Neural progenitor cell (in vitro differentiated cells): ENCODE measurements at regions not wholly inside any gene's neighbourhood (a gene's known extent, or its start where the extent isn't known, plus 50 kb on each side); places are given as distances from the start of the nearest gene placed in this dataset.

Experiments
- DNase-seq: peaks from one replicate; pipeline ENCODE4 v3.0.0-alpha.2; 2016; ENCODE audit warnings: low spot score
- H2AFZ ChIP-seq: fragments of 200-600 bp; sonication (generic); replicated peaks from 2 replicates; pipeline ENCODE4 v1.6.1; 2016; ENCODE audit warnings: antibody characterized with exemption
- H3F3A ChIP-seq: fragments of 200-600 bp; sonication (generic); 2 replicates; pipeline ENCODE4 v1.6.1; 2016; ENCODE audit warnings: antibody characterized with exemption, low read depth
- H3K27ac ChIP-seq: fragments of 200-600 bp; sonication (generic); 2 replicates; pipeline ENCODE4 v1.5.1; 2016; ENCODE audit warnings: mild to moderate bottlenecking
- H3K27me3 ChIP-seq: fragments of 200-600 bp; sonication (generic); 2 replicates; pipeline ENCODE4 v1.6.1; 2016; ENCODE audit warnings: mild to moderate bottlenecking, moderate library complexity
- H3K36me3 ChIP-seq: fragments of 200-600 bp; sonication (generic); 2 replicates; pipeline ENCODE4 v1.5.1; 2016
- H3K4me1 ChIP-seq: fragments of 200-600 bp; sonication (generic); 2 replicates; pipeline ENCODE4 v1.6.1; 2016; ENCODE audit warnings: mixed run types
- H3K4me2 ChIP-seq: fragments of 200-600 bp; sonication (generic); 2 replicates; pipeline ENCODE4 v1.6.1; 2016
- H3K4me3 ChIP-seq: fragments of 200-600 bp; sonication (generic); 2 replicates; pipeline ENCODE4 v1.5.1; 2016
- H3K79me2 ChIP-seq: fragments of 200-600 bp; sonication (generic); 2 replicates; pipeline ENCODE4 v1.6.1; 2016; ENCODE audit warnings: low read depth
- H3K9ac ChIP-seq: fragments of 200-600 bp; sonication (generic); 2 replicates; pipeline ENCODE4 v1.6.1; 2016
- H3K9me3 ChIP-seq: fragments of 200-600 bp; sonication (generic); 2 replicates; pipeline ENCODE4 v1.5.1; 2016; ENCODE audit warnings: low read depth
- H4K20me1 ChIP-seq: fragments of 200-600 bp; sonication (generic); 2 replicates; pipeline ENCODE4 v1.6.1; 2016; ENCODE audit warnings: low read depth
- H3K27ac Mint-ChIP-seq: 3 replicates; pipeline ENCODE4 v1.8.0; 2021; ENCODE audit warnings: mixed read lengths
- H3K27me3 Mint-ChIP-seq: 2 replicates; pipeline ENCODE4 v1.8.0; 2022; ENCODE audit warnings: low read depth, mild to moderate bottlenecking, inconsistent platforms, moderate library complexity, mixed read lengths; ENCODE audit not compliant: insufficient read depth
- H3K36me3 Mint-ChIP-seq: 3 replicates; pipeline ENCODE4 v1.8.0; 2021; ENCODE audit warnings: mixed read lengths
- H3K4me1 Mint-ChIP-seq: 3 replicates; pipeline ENCODE4 v1.8.0; 2021; ENCODE audit warnings: mixed read lengths
- H3K4me3 Mint-ChIP-seq: 3 replicates; pipeline ENCODE4 v1.8.0; 2021; ENCODE audit warnings: mild to moderate bottlenecking, moderate library complexity, mixed read lengths
- H3K9me3 Mint-ChIP-seq: 3 replicates; pipeline ENCODE4 v1.8.0; 2020; ENCODE audit warnings: mixed read lengths
- CTCF ChIP-seq: fragments of 200-600 bp; sonication (generic); IDR thresholded peaks from 2 replicates; pipeline ENCODE4 v1.5.1; 2017; ENCODE audit warnings: antibody characterized with exemption, mild to moderate bottlenecking
- EZH2 ChIP-seq: fragments of 200-600 bp; sonication (generic); IDR thresholded peaks from 2 replicates; pipeline ENCODE4 v1.6.1; 2017; ENCODE audit warnings: antibody characterized with exemption, mild to moderate bottlenecking, moderate library complexity
- EZH2phosphoT487 ChIP-seq: fragments of 200-600 bp; sonication (generic); IDR thresholded peaks from 2 replicates; pipeline ENCODE4 v1.6.1; 2017; ENCODE audit warnings: antibody characterized with exemption

- H2AFZ ChIP-seq, result no peak overlapping the region
- Mint-ChIP-seq H3K4me1 (peaks cover 13% of the 10 kb centered on the region), H3K4me3 (no peak overlapping the region), H3K27me3 (peaks cover 5% of the 10 kb centered on the region), H3K9me3 (peaks cover 17% of the 10 kb centered on the region), H3K36me3 (no peaks in the 10 kb centered on the region), H3K27ac (no peak overlapping the region)
- no peak overlapping the region for H3K9ac ChIP-seq
- no peaks in the 10 kb centered on the region for H3K79me2 ChIP-seq
- no peaks in the 10 kb centered on the region for H4K20me1 ChIP-seq
- no peaks in the 10 kb centered on the region for H3K4me1 ChIP-seq
- no peak for TF ChIP-seq EZH2phosphoT487
- no peak for TF ChIP-seq EZH2
- no peak for TF ChIP-seq CTCF
- H3K27ac ChIP-seq, result no peak overlapping the region
- H3K27me3 ChIP-seq, result no peaks in the 10 kb centered on the region
- no peak overlapping the region for H3K4me2 ChIP-seq
- no peak overlapping the region for H3K4me3 ChIP-seq
- no peaks in the 10 kb centered on the region for H3K9me3 ChIP-seq
- DNase-seq, result no peak
- H3F3A ChIP-seq, result no peaks in the 10 kb centered on the region
- H3K36me3 ChIP-seq, result no peaks in the 10 kb centered on the region
Measured at GRCh38 chr14:95391331-95391730, 71.6 kb upstream of the CLMN start.

GRCh38 chr14:95389471-95390011 lies 69.8 kb upstream of the CLMN start:
- no peaks in the 10 kb centered on the region for H3K4me1 ChIP-seq
- no peak for TF ChIP-seq CTCF
- TF ChIP-seq EZH2phosphoT487, result no peak
- no peak for TF ChIP-seq EZH2
- no peak overlapping the region for H3K4me3 ChIP-seq
- Mint-ChIP-seq H3K27me3 (peaks cover 5% of the 10 kb centered on the region), H3K4me3 (no peak overlapping the region), H3K9me3 (peaks cover 21% of the 10 kb centered on the region), H3K36me3 (no peaks in the 10 kb centered on the region), H3K27ac (no peak overlapping the region), H3K4me1 (peaks cover 17% of the 10 kb centered on the region)
- H4K20me1 ChIP-seq, result no peaks in the 10 kb centered on the region
- H3K27me3 ChIP-seq, result no peaks in the 10 kb centered on the region
- no peaks in the 10 kb centered on the region for H3K36me3 ChIP-seq
- no peaks in the 10 kb centered on the region for H3F3A ChIP-seq
- H2AFZ ChIP-seq, result no peak overlapping the region
- H3K9ac ChIP-seq, result no peak overlapping the region
- no peaks in the 10 kb centered on the region for H3K79me2 ChIP-seq
- no peaks in the 10 kb centered on the region for H3K9me3 ChIP-seq
- no peak overlapping the region for H3K27ac ChIP-seq
- H3K4me2 ChIP-seq, result no peak overlapping the region
- no peak for DNase-seq

- Histone ChIP-seq H3K27me3 (no peaks in the 10 kb centered on the region), H3K36me3 (no peaks in the 10 kb centered on the region)
- no peak overlapping the region for H3K4me3 Mint-ChIP-seq
Measured at GRCh38 chr14:95388699-95389098, 69.0 kb upstream of the CLMN start.

More at GRCh38 chr14:95388699-95389098, 69.0 kb upstream of the CLMN start:
- Histone ChIP-seq H3K27ac (no peak overlapping the region), H3K79me2 (no peaks in the 10 kb centered on the region), H3F3A (no peaks in the 10 kb centered on the region), H3K4me1 (no peaks in the 10 kb centered on the region), H2AFZ (no peak overlapping the region), H3K9me3 (no peaks in the 10 kb centered on the region), H3K9ac (no peak overlapping the region), H3K4me2 (no peak overlapping the region), H4K20me1 (no peaks in the 10 kb centered on the region), H3K4me3 (no peak overlapping the region)
- H3K36me3 Mint-ChIP-seq, result no peaks in the 10 kb centered on the region
- peaks cover 16% of the 10 kb centered on the region for H3K9me3 Mint-ChIP-seq
- H3K27ac Mint-ChIP-seq, result no peak overlapping the region
- H3K4me1 Mint-ChIP-seq, result peaks cover 17% of the 10 kb centered on the region
- H3K27me3 Mint-ChIP-seq, result peaks cover 7% of the 10 kb centered on the region
- no peak for DNase-seq
- TF ChIP-seq EZH2, result no peak
- TF ChIP-seq EZH2phosphoT487, result no peak
- no peak for TF ChIP-seq CTCF
